HG03460 (cell line): ENCODE measurements at regions not wholly inside any gene's neighbourhood (a gene's known extent, or its start where the extent isn't known, plus 50 kb on each side); places are given as distances from the start of the nearest gene placed in this dataset.
"Not testable (repeated sequence)": the region's sequence is repeated elsewhere in the genome, so short reads cannot be mapped to it uniquely, and the experiment has no call there.

ENCODE experiments used
- ATAC-seq: cut with Tn5 transposase; IDR thresholded peaks from one replicate; pipeline ENCODE4 v1.9.1; 2021; ENCODE audit not compliant: unreplicated experiment

DNA sequence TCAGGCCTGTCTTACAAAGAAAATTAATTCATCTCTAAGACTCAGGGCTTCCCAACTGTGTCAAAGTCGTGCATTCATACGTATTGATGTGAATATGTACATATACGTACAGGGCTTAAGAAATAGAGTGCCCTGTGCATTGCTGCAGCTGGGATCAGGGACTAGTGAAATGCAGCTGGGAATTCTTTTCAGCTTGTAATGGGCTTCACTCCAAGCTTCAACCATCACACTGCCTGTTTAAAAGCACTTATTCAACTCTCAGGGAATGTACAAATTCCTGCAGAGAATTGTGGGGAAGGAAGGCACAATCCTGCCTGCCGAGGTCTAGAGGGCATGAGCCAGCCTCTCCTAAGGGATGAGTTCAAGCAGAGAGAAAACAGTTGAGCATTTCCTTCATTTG lies 59.6 kb upstream of the MAN2A1 start:
- ATAC-seq = no peak

DNA sequence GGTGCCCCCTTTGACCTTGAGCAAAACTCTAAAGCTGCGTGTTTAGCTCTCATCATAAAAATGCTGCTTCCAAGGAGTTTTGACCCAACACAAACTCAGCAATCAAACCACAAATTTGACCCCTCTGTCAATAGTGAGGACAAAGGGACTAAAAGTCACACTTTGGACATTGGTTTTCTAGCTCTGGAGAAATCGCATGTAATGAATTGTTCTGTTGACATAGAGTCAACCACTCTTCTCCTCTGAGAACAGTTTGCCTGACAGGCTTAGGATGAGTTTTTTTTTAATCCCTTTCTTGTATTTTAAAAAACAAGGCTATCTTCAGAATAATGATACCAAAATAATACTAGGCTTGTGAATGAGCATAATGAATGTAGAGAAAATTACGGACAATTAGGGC lies 61.1 kb upstream of the MAN2A1 start:
- no peak for ATAC-seq

DNA sequence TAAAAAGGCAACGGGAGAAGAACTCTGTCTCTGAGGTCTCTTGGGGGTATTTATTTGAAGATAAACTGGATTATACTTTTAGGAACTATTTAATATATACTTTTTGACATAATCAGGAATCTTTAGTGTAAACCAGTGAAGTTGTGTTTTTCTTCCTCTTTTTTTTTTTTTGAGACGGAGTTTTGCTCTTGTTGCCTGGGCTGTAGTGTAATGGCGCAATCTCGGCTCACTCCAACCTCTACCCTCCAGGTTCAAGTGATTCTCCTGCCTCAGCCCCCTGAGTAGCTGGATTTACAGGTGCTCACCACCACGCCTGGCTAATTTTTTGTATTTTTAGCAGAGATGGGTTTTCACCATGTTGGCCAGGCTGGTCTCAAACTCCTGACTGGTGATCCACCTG lies 68.5 kb upstream of the MAN2A1 start:
- not testable (repeated sequence) for ATAC-seq

DNA sequence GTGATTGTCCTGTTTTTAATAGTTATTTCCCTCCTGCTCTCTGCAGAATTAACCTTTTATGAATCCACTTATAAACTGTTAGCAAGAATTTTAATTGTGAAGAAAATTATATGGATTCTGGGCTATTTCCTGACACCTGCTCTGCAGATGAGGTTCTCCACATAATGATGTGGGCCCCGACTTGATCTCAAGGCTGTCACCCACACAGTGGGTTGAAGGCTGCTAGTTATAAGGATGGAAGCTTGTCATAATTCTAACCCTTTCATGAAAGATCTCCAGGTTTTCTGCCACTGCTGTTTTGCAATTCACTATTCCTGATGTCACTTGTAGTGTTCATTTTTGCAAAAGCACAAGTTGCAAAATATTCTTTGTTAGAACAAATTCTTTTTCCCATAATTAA lies 69.1 kb upstream of the MAN2A1 start:
- no peak for ATAC-seq

DNA sequence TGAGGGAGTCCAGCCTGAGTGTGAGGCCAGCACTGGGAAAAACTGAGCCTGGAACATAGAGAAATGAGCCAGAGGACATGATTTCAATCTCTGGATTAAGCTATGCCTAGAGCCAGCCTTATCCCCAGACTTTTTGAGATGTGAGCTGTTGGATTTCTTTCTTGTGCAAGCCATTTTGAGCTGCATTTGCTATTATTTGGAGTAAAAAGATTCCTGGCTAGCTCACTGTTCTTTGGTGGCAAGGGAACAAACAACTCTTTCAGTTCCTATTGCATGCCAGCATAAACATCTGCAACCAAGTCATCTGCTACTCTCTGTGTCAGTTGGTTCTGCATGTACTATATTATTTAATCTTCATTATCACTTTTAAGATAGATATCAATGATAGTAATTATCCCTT lies 70.1 kb upstream of the MAN2A1 start:
- ATAC-seq = no peak

DNA sequence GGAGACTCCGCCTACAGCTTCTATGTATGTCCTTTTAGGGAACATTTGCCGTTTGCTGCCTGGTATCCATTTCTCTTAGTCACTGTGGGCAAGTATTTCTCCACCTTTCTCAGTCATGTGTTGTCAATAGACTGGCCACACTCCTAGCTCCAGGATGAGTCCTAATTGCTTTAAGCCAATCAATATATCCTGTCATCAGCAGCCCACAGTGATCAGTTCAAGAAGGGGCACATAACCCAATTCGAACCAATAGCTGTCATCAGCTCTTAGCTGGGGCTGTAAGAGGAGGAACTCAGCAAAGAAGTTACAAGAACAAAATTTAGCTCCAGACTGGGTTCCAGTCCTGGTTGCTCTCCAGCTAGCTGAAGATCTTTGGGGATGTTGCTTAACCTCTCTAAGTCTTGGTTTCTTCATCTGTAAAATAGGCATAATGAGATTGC lies 70.7 kb upstream of the MAN2A1 start:
- ATAC-seq = no peak

DNA sequence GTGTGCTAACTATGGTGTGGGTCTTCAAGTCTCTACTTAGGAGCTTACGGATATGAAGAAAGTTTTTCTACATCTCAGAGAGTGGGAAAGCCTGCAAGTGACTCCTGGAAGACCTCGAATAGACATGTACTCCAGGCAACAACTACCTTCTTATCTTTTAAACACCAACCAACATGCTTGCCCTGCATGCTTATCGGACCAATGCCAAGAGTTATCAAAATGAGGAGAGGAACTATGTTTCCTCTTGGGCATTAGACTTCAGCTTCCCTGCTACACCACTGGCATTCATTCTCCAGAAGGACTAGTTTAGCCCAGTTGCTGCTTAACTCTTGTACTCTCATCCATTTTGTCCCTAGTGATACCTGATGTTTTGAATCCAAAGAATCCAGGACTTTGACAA lies 74.7 kb upstream of the MAN2A1 start:
- no peak for ATAC-seq

DNA sequence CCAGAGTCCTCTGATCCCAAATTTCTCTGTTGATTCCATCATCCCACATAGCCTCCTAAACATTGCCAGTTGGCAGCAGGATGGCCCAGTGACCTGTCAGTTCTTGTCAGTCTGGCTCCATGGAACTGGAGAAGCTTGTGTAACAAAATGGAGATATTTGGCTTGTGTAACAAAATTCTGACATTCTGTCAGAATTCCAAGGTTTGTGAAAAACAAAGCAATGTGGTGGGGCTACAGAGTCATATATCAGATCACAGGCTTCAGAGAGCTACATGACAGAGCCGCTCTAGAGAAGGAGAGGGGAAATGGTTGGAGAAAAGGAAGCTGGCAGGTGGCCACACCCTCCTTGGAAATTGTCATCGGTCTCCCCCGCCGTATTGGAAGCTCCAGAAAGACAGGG lies 75.4 kb upstream of the MAN2A1 start:
- no peak for ATAC-seq

DNA sequence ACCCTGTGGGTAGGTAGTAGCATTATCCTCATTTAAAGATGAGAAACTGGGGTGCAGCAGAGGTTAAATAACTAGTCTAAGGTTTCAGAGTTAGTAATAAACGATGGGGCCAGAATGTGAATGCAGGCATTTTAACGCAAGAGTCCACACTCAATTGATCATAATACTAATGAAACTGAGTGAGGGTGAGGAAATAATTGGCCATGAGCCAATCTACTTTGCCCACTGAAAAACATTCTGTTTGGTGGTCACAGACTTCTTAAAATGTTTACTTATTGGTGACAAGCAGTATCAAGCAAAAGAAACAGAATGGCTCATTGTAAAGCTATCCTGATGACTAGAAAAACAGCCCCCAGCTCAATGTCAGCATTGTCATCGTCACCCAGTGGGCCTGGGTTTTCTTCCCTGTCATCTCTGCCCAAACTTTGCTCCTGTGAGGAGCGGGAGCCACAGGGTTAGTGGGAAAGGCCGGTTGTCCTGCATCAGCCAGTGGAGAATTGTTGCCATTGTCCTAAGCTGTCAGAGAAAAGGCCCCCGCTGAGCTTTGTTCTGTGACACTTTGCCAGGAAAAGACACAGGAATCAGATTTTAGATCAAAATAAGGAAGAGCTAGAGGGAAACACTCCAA lies 77.3 kb upstream of the MAN2A1 start:
- no peak for ATAC-seq

DNA sequence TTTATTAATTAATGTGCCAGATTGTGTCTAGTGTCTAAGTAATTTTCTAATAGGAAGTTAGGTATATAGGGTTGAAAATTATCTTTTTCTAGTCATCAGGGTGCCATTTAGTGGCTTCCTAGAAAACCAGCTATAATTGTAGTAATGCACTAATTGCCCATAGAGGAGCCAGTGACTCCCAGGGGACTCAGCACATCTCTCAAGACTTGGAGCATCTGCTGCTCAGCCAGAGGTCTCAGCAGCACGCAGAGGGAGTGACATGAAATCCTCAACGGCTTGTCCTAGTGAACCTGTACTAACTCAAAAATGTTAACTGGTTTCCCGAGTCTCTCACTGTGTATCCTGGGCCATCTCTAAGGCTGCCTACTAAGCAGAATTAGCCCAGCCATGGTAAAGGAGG lies 78.2 kb upstream of the MAN2A1 start:
- no peak for ATAC-seq

DNA sequence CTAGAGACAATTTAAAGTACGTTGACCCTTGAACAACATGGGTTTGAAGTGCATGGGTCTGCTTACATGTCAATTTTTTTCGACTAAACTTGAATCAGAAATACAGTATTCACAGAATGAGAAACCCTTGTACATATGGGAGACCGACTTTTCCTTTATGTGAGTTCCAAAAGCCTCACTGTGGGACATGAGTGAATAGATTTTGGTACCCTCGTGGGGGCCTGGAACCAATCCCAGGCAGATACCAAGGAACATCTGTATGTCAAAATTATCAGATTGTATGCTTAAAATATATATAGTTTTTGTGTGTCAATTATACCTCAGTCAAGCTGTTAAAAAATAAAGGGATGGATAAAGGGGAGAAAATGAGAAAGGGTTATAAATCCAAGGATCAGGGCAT lies 78.7 kb upstream of the MAN2A1 start:
- ATAC-seq = no peak

DNA sequence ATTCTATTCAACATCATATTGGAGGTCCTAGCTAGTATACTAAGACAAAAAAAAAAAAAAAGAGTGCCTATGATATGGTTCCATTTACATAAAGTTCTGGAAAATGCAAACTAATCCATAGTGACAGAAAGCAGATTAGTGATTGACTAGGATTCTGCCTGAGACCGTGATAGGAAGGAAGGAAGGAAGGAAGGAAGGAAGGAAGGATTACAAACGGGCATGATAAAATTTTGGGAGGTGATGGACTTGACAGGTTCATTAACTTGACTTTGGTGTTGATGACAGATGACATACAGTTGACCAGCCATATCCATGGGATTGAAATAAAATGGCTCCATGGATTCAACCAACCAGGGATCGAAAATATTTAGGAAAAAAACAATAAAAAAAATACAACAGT lies 79.1 kb upstream of the MAN2A1 start:
- no peak for ATAC-seq

DNA sequence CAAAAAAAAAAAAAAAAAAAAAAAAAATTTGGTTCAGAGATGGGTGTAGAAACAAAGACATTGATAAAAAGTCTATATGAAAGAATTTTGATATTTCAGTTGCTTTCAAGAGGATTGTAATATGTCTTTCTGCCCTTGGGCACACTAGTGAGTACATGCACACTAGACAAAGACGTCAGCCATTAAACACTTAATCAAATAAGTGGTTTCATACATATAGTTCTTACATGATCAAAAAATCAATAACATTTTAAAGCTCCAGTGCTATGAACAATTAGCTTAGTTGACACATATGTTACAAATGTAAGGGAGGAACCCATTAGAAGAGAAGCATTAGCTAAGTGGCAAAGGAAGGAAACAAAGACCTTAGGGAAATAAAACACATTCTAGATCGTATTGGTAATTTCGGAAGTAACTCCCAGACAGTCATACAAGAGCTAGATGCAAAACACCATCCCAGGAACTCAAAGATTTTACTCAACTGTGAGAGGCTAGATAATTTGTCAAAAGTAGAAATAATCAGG lies 84.5 kb upstream of the MAN2A1 start:
- ATAC-seq = no peak

DNA sequence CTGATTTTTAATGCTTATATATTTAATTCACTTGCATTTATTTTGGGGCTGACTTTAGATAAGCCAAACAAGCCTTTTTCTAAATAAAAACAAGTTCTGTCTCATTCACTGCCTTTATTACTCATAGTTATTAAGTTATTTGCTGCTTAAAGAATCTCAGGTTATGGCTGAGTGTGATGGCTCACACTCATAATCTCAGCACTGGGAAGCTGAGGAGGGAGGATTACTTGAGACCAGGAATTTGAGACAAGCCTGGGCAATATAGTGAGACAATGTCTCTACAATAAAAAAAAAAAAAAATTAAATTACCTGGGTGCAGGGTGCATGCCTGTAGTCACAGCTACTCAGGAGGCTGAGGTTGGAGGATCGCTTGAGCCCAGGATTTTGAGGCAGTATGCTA lies 85.0 kb upstream of the MAN2A1 start:
- ATAC-seq = no peak

DNA sequence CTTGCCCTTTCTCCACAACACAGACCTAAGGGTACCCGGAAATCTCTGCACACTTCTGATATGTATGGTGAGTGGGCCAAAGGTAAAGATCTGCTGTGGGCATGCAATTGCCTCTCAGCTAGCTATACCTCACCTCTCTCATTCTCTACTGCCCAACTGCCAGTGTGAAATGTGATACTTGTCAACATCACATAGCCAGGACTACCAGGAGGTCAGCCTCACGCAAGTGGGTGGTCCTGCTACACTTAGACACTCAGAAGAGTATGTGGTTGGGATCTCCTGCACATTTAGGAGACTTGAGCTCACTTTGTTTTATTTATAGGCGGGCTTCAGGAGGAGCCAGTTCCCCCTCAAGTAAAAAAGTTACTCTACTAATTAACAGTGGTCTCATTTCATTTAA lies 88.0 kb upstream of the MAN2A1 start:
- no peak for ATAC-seq

DNA sequence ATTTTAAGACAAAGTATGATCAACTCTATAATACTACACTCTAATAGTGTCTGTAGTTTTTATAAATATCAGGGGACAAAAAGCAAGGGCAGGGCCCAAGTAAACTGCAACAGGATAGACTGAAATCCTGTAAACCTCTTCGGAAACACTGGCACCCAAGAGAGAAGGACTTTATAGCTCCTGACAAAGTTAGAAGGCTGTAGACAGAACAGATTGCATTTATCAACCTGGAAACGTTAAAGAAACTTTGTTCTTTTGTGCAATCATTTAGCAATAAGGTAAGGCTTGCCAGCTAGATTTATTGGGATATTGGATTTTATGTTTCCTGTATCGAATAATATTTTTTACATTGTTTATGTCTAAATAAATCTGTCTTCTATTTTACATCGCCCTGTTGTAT lies 91.8 kb upstream of the MAN2A1 start:
- no peak for ATAC-seq

DNA sequence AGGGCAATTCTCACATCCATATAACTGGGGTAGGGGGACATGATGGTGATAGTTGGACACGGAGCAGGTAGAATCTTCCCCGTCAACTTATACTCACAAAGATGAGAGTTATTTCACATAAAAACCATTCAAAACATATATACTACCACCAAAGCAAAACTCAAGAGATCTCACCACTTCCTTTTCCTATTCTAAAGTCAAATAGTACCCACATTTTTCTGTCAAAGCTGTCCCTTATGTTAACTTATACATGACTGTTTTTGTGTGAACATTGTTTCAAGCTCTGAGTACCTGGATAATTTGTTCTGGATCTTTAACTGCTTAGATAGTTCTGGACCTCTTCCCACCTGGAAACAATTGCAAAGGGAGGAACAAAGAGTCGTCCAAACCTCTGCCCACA lies 95.5 kb upstream of the MAN2A1 start:
- no peak for ATAC-seq

DNA sequence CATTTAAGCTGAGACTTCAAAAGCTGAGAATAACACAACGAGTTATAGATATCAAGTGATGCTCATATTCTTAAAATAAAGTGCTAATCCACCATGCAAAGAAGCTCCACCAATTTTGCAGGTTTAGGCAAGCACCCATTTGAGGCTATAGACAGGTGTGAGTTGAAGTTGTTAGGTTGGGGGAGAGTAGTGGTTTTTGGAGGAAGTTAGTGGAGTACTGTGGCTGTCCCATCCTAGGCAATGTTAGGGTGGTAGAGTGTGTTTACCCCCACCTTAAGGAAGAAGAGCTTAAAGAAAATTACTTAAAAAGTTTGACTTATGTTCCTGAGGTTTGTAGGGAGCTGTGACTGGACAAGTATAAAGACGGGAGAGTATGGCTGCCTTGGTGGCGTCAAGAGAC lies 98.9 kb upstream of the MAN2A1 start:
- ATAC-seq = no peak

DNA sequence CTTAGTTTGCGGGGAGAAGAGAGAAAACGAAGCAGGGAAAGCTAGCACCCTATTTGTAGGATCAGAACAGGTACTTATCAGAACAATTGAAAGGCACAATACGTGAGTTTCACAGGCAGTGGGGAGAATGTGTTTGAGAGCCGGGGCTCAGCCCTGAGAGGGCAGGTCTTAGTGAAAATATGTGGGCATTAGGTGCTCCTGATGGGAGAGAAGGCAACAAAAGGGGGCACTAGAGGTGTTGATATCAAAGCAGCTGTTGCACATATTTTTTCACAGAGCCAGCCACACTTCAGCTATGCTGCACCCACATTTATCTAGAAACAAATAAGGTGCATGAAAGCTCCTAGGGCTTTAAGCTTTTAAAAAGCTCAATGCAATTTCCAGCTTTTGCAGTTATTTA lies 99.7 kb upstream of the MAN2A1 start:
- ATAC-seq = no peak

DNA sequence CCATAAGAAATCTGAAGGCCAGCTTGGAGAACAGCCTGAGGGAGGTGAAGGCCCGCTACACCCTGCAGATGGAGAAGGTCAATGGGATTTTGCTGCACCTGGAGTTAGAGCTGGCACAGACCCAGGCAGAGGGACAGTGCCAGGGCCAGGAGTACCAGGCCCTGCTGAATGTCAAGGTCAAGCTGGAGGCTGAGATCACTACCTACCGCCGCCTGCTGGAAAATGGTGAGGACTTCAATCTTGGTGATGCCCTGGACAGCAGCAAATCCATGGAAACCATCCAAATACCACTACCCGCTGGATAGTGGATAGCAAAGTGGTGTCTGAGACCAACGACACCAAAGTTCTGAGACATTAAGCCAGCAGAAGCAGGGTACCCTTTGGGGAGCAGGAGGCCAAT lies 100.5 kb upstream of the MAN2A1 start:
- no peak for ATAC-seq

DNA sequence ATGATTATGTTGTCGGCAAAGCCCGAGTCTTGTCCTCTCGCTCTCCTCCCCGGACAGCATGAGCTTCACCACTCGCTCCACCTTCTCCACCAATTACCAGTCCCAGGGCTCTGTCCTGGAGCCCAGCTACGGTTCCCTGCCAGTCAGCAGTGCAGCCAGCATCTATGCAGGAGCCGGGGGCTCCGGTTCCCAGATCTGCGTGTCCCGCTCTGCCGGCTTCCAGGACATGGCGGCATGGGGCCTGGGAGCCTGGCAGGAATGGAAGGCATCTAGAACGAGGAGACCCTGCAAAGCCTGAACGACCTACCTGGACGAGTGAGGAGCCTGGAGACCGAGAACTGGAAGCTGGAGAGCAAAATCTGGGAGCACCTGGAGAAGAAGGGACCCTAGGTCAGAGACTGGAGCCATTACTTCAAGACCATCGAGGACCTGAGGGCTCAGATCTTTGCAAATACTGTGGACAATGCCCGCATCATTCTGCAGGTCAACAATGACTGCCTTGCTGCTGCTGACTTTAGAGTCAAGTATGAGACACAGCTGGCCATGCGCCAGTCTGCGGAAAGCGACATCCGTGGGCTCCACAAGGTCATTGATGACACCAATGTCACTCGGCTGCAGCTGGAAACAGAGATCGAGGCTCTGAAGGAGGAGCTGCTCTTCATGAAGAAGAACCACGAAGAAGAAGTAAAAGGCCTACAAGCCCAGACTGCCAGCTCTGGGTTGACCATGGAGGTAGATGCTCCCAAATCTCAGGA lies 101.3 kb upstream of the MAN2A1 start:
- ATAC-seq = no peak

DNA sequence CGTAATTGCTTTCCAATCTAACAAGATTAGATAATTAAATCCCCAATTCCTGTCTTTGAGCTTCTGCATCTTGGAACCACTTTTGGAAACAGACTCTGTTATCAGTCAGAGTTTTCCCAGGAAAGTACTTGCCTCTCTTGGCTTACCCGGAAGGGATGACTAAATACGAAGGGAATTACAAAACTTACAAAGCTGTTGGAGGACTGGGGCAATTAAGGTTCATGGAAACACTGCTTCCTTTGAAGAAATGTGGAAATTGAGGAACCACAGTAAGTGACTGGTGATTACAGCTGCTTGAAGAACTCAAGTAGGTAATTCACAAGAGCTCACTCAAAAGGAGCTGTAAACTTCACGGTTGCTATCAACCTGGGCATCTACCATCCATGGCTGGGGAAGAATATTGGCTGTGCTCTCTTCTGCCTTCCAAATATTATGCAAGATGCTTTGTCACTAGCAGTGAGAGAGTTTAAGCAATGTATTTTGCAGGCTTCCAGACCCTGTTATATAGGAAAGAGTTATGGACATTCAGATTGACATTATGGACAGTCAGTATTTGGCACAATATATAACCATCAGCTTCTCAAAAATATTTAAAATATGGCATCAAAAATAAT lies 104.6 kb upstream of the MAN2A1 start:
- no peak for ATAC-seq
